HEK293 (cell line): ENCODE measurements at regions not wholly inside any gene's neighbourhood (a gene's known extent, or its start where the extent isn't known, plus 50 kb on each side); places are given as distances from the start of the nearest gene placed in this dataset.

Experiments
- CTCF ChIA-PET: fragments of 350-600 bp; formaldehyde crosslinking; extraction: SDS; loops from one replicate; lab custom pipeline; 2021; ENCODE audit warnings: antibody characterized with exemption; lab: Yijun Ruan, JAX
- POLR2A ChIA-PET: fragments of 300-600 bp; formaldehyde crosslinking; extraction: SDS; loops from one replicate; lab custom pipeline; 2020; ENCODE audit warnings: antibody characterized with exemption, inconsistent platforms; lab: Yijun Ruan, JAX
- H3K27ac ChIP-seq: fragments of 200-500 bp; sonication (Bioruptor generic); 2 replicates; pipeline ENCODE4 v1.5.1; 2014; ENCODE audit warnings: low read depth, low read length, control low read depth, inconsistent platforms; ENCODE audit errors: extremely low read depth
- H3K36me3 ChIP-seq, 2 experiments: fragments of 200-500 bp in 1 of 2; sonication (Bioruptor generic) in 1 of 2; 1 replicate in 1 of 2; 2 replicates in 1 of 2; pipeline ENCODE4 v1.5.1; 2014 to 2017; ENCODE audit warnings: inconsistent platforms in 2 of 2, low read length in 2 of 2; ENCODE audit not compliant: control insufficient read depth in 2 of 2, insufficient read depth in 1 of 2
- H3K4me1 ChIP-seq: fragments of 200-500 bp; sonication (Bioruptor generic); 2 replicates; pipeline ENCODE4 v1.5.1; 2014; ENCODE audit warnings: mild to moderate bottlenecking, low read length, inconsistent platforms; ENCODE audit not compliant: control insufficient read depth, insufficient read depth
- H3K4me3 ChIP-seq: 2 replicates; pipeline ENCODE4 v1.5.1; 2011; ENCODE audit warnings: low read depth, mild to moderate bottlenecking, control low read depth, low read length, moderate library complexity
- H3K9me3 ChIP-seq: fragments of 200-500 bp; sonication (Bioruptor generic); 2 replicates; pipeline ENCODE4 v1.5.1; 2014; ENCODE audit warnings: low read depth, low read length, inconsistent platforms; ENCODE audit not compliant: control insufficient read depth, insufficient read depth
- GLI2 ChIP-seq: fragments of 450-650 bp; formaldehyde crosslinking; IDR thresholded peaks from 2 replicates; pipeline ENCODE4; 2017; ENCODE audit warnings: missing biosample characterization, missing genetic modification characterization, low read depth, borderline replicate concordance
- KLF7 ChIP-seq: fragments of 450-650 bp; formaldehyde crosslinking; IDR thresholded peaks from 2 replicates; pipeline ENCODE4 v1.5.1; 2016; ENCODE audit warnings: missing biosample characterization, missing genetic modification characterization, borderline replicate concordance
- SP3 ChIP-seq: fragments of 450-650 bp; formaldehyde crosslinking; IDR thresholded peaks from 2 replicates; pipeline ENCODE4 v1.5.1; 2016; ENCODE audit warnings: missing biosample characterization, missing genetic modification characterization
- SP7 ChIP-seq: fragments of 450-650 bp; formaldehyde crosslinking; IDR thresholded peaks from 2 replicates; pipeline ENCODE4 v1.5.1; 2016; ENCODE audit warnings: missing biosample characterization, missing genetic modification characterization
- ZFP41 ChIP-seq: fragments of 450-650 bp; formaldehyde crosslinking; IDR thresholded peaks from 2 replicates; pipeline ENCODE4 v1.5.1; 2016; ENCODE audit warnings: missing biosample characterization, missing genetic modification characterization, borderline replicate concordance
- ZNF132 ChIP-seq: fragments of 450-650 bp; formaldehyde crosslinking; IDR thresholded peaks from 2 replicates; pipeline ENCODE4 v1.5.1; 2017; ENCODE audit warnings: missing biosample characterization, missing genetic modification characterization, borderline replicate concordance
- ZNF133 ChIP-seq: fragments of 450-650 bp; formaldehyde crosslinking; IDR thresholded peaks from 2 replicates; pipeline ENCODE4 v1.5.1; 2016; ENCODE audit warnings: missing biosample characterization, missing genetic modification characterization
- ZNF140 ChIP-seq: fragments of 450-650 bp; formaldehyde crosslinking; IDR thresholded peaks from 2 replicates; pipeline ENCODE4 v1.5.1; 2016; ENCODE audit warnings: missing biosample characterization, missing genetic modification characterization
- ZNF169 ChIP-seq: fragments of 450-650 bp; formaldehyde crosslinking; IDR thresholded peaks from 2 replicates; pipeline ENCODE4 v1.5.1; 2016; ENCODE audit warnings: missing biosample characterization, missing genetic modification characterization
- ZNF211 ChIP-seq: fragments of 450-650 bp; formaldehyde crosslinking; IDR thresholded peaks from 2 replicates; pipeline ENCODE4 v1.5.1; 2016; ENCODE audit warnings: low read depth, missing biosample characterization, missing genetic modification characterization
- ZNF561 ChIP-seq: fragments of 450-650 bp; IDR thresholded peaks from 2 replicates; pipeline ENCODE4 v1.5.1; 2018; ENCODE audit warnings: missing biosample characterization, missing genetic modification characterization, borderline replicate concordance
- ZNF596 ChIP-seq: fragments of 450-650 bp; IDR thresholded peaks from 2 replicates; pipeline ENCODE4 v1.5.0; 2018; ENCODE audit warnings: missing biosample characterization, mild to moderate bottlenecking, missing genetic modification characterization, moderate library complexity
- ZNF610 ChIP-seq: fragments of 450-650 bp; formaldehyde crosslinking; IDR thresholded peaks from 2 replicates; pipeline ENCODE4 v1.5.1; 2016; ENCODE audit warnings: missing biosample characterization, missing genetic modification characterization, borderline replicate concordance
- ZNF660 ChIP-seq: fragments of 450-650 bp; IDR thresholded peaks from 2 replicates; pipeline ENCODE4 v1.5.1; 2018; ENCODE audit warnings: missing biosample characterization, mild to moderate bottlenecking, missing genetic modification characterization
- ZNF830 ChIP-seq: fragments of 450-650 bp; IDR thresholded peaks from 2 replicates; pipeline ENCODE4 v1.5.0; 2018; ENCODE audit warnings: missing biosample characterization, missing genetic modification characterization, low read depth, mild to moderate bottlenecking, moderate library complexity
- ZSCAN16 ChIP-seq: fragments of 450-650 bp; formaldehyde crosslinking; IDR thresholded peaks from 2 replicates; pipeline ENCODE4 v1.5.1; 2016; ENCODE audit warnings: missing biosample characterization, missing genetic modification characterization
- TF ChIP-seq, protein P1 (sequence below): fragments of 450-650 bp; formaldehyde crosslinking; IDR thresholded peaks from 2 replicates; pipeline ENCODE4 v1.5.1; 2016; ENCODE audit warnings: missing biosample characterization, missing genetic modification characterization
- TF ChIP-seq, protein P2 (sequence below): fragments of 450-650 bp; formaldehyde crosslinking; IDR thresholded peaks from 2 replicates; pipeline ENCODE4 v1.5.0; 2017; ENCODE audit warnings: missing biosample characterization, missing genetic modification characterization, borderline replicate concordance
- TF ChIP-seq, protein P3 (sequence below): fragments of 450-650 bp; formaldehyde crosslinking; conservative IDR thresholded peaks from 2 replicates; pipeline ENCODE4 v1.5.1; 2016; ENCODE audit warnings: low read depth, missing biosample characterization, missing genetic modification characterization
- TF ChIP-seq, protein P4 (sequence below): fragments of 450-650 bp; formaldehyde crosslinking; IDR thresholded peaks from 2 replicates; pipeline ENCODE4 v1.5.1; 2016; ENCODE audit warnings: missing biosample characterization, missing genetic modification characterization
- TF ChIP-seq, protein P5 (sequence below): fragments of 450-650 bp; formaldehyde crosslinking; IDR thresholded peaks from 2 replicates; pipeline ENCODE4 v1.5.1; 2016; ENCODE audit warnings: missing biosample characterization, missing genetic modification characterization, borderline replicate concordance
- TF ChIP-seq, protein P6 (sequence below): fragments of 450-650 bp; formaldehyde crosslinking; IDR thresholded peaks from 2 replicates; pipeline ENCODE4 v1.5.1; 2017; ENCODE audit warnings: missing biosample characterization, missing genetic modification characterization

DNA sequence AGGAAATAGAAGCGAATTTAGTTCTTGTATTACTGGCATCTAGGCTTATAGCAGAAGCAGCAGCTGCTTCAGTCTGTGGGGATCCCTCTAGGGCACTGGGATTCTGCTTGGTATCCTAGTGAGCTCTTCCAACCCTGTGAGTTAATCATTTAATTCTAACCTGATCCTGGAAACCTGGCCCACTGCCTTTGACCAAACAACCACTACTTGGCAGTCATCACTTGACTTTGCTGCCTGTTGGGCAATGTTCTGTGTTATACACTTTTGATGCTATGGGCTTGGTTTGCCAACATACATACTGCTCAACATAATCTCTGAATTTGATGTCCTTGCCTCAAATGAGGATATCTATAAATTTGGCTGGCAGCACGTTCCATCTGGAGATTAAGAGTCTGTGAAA, 813.4 kb downstream of the ANKRD7 start (continued):
- TF ChIP-seq, protein P1, sequence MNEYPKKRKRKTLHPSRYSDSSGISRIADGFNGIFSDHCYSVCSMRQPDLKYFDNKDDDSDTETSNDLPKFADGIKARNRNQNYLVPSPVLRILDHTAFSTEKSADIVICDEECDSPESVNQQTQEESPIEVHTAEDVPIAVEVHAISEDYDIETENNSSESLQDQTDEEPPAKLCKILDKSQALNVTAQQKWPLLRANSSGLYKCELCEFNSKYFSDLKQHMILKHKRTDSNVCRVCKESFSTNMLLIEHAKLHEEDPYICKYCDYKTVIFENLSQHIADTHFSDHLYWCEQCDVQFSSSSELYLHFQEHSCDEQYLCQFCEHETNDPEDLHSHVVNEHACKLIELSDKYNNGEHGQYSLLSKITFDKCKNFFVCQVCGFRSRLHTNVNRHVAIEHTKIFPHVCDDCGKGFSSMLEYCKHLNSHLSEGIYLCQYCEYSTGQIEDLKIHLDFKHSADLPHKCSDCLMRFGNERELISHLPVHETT, result no peak
- TF ChIP-seq ZSCAN16 (tag by site-specific recombination) (no peak), ZNF830 (no peak), ZNF211 (tag by site-specific recombination) (no peak), ZNF561 (tag by site-specific recombination) (no peak)
- TF ChIP-seq, protein P2, sequence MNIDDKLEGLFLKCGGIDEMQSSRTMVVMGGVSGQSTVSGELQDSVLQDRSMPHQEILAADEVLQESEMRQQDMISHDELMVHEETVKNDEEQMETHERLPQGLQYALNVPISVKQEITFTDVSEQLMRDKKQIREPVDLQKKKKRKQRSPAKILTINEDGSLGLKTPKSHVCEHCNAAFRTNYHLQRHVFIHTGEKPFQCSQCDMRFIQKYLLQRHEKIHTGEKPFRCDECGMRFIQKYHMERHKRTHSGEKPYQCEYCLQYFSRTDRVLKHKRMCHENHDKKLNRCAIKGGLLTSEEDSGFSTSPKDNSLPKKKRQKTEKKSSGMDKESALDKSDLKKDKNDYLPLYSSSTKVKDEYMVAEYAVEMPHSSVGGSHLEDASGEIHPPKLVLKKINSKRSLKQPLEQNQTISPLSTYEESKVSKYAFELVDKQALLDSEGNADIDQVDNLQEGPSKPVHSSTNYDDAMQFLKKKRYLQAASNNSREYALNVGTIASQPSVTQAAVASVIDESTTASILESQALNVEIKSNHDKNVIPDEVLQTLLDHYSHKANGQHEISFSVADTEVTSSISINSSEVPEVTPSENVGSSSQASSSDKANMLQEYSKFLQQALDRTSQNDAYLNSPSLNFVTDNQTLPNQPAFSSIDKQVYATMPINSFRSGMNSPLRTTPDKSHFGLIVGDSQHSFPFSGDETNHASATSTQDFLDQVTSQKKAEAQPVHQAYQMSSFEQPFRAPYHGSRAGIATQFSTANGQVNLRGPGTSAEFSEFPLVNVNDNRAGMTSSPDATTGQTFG (tag by site-specific recombination), result no peak

DNA sequence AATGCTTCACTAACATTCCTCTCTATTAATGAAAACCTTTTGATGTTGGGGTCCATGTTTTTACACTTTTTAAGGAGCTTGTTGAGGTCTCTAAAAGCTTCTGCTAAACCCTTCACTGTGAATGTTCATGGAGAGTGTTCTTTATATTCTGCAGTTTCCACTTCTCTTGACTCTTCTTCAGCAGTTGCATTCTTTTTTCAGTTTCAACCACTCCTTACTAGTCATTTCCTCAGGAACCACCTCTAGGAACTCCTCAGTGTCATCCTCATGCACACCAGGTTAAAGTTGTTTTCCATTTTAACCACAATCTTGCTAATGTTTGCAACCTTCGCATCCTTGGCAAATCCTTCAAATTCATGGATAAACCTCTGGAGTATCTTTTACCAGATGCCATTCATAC, 821.6 kb downstream of the ANKRD7 start:
- Histone ChIP-seq H3K4me3 (no peak overlapping the region), H3K36me3 (no peaks in the 10 kb centered on the region)
- POLR2A ChIA-PET, result no interaction called here
- TF ChIP-seq, protein P3, sequence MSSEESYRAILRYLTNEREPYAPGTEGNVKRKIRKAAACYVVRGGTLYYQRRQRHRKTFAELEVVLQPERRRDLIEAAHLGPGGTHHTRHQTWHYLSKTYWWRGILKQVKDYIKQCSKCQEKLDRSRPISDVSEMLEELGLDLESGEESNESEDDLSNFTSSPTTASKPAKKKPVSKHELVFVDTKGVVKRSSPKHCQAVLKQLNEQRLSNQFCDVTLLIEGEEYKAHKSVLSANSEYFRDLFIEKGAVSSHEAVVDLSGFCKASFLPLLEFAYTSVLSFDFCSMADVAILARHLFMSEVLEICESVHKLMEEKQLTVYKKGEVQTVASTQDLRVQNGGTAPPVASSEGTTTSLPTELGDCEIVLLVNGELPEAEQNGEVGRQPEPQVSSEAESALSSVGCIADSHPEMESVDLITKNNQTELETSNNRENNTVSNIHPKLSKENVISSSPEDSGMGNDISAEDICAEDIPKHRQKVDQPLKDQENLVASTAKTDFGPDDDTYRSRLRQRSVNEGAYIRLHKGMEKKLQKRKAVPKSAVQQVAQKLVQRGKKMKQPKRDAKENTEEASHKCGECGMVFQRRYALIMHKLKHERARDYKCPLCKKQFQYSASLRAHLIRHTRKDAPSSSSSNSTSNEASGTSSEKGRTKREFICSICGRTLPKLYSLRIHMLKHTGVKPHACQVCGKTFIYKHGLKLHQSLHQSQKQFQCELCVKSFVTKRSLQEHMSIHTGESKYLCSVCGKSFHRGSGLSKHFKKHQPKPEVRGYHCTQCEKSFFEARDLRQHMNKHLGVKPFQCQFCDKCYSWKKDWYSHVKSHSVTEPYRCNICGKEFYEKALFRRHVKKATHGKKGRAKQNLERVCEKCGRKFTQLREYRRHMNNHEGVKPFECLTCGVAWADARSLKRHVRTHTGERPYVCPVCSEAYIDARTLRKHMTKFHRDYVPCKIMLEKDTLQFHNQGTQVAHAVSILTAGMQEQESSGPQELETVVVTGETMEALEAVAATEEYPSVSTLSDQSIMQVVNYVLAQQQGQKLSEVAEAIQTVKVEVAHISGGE (tag by site-specific recombination), result no peak
- TF ChIP-seq ZNF132 (tag by site-specific recombination) (no peak), ZNF596 (tag by site-specific recombination) (no peak), ZNF169 (no peak), ZNF660 (no peak), SP7 (tag by site-specific recombination) (no peak), ZNF133 (tag by site-specific recombination) (no peak), ZNF610 (tag by site-specific recombination) (no peak), GLI2 (no peak), ZFP41 (no peak), KLF7 (tag by site-specific recombination) (no peak), SP3 (no peak), ZNF140 (tag by site-specific recombination) (no peak)
- TF ChIP-seq, protein P4, sequence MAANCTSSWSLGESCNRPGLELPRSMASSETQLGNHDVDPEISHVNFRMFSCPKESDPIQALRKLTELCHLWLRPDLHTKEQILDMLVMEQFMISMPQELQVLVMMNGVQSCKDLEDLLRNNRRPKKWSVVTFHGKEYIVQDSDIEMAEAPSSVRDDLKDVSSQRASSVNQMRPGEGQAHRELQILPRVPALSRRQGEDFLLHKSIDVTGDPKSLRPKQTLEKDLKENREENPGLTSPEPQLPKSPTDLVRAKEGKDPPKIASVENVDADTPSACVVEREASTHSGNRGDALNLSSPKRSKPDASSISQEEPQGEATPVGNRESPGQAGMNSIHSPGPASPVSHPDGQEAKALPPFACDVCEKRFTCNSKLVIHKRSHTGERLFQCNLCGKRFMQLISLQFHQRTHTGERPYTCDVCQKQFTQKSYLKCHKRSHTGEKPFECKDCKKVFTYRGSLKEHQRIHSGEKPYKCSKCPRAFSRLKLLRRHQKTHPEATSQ, result no peak
- TF ChIP-seq, protein P5, sequence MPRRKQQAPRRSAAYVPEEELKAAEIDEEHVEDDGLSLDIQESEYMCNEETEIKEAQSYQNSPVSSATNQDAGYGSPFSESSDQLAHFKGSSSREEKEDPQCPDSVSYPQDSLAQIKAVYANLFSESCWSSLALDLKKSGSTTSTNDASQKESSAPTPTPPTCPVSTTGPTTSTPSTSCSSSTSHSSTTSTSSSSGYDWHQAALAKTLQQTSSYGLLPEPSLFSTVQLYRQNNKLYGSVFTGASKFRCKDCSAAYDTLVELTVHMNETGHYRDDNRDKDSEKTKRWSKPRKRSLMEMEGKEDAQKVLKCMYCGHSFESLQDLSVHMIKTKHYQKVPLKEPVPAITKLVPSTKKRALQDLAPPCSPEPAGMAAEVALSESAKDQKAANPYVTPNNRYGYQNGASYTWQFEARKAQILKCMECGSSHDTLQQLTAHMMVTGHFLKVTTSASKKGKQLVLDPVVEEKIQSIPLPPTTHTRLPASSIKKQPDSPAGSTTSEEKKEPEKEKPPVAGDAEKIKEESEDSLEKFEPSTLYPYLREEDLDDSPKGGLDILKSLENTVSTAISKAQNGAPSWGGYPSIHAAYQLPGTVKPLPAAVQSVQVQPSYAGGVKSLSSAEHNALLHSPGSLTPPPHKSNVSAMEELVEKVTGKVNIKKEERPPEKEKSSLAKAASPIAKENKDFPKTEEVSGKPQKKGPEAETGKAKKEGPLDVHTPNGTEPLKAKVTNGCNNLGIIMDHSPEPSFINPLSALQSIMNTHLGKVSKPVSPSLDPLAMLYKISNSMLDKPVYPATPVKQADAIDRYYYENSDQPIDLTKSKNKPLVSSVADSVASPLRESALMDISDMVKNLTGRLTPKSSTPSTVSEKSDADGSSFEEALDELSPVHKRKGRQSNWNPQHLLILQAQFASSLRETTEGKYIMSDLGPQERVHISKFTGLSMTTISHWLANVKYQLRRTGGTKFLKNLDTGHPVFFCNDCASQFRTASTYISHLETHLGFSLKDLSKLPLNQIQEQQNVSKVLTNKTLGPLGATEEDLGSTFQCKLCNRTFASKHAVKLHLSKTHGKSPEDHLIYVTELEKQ, result no peak
- TF ChIP-seq, protein P6, sequence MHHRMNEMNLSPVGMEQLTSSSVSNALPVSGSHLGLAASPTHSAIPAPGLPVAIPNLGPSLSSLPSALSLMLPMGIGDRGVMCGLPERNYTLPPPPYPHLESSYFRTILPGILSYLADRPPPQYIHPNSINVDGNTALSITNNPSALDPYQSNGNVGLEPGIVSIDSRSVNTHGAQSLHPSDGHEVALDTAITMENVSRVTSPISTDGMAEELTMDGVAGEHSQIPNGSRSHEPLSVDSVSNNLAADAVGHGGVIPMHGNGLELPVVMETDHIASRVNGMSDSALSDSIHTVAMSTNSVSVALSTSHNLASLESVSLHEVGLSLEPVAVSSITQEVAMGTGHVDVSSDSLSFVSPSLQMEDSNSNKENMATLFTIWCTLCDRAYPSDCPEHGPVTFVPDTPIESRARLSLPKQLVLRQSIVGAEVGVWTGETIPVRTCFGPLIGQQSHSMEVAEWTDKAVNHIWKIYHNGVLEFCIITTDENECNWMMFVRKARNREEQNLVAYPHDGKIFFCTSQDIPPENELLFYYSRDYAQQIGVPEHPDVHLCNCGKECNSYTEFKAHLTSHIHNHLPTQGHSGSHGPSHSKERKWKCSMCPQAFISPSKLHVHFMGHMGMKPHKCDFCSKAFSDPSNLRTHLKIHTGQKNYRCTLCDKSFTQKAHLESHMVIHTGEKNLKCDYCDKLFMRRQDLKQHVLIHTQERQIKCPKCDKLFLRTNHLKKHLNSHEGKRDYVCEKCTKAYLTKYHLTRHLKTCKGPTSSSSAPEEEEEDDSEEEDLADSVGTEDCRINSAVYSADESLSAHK, result no peak

More for the DNA sequence above, 821.6 kb downstream of the ANKRD7 start:
- CTCF ChIA-PET, result no interaction called here
- Histone ChIP-seq H3K9me3 (no peaks in the 10 kb centered on the region), H3K4me1 (no peaks in the 10 kb centered on the region), H3K27ac (no peak overlapping the region)
